Lower leg skin (tissue), 4 donors: ENCODE measurements at regions not wholly inside any gene's neighbourhood (a gene's known extent, or its start where the extent isn't known, plus 50 kb on each side); places are given as distances from the start of the nearest gene placed in this dataset.

ENCODE experiments used
- DNase-seq, 2 donors: peaks; one replicate each; pipeline ENCODE4 v3.0.0-alpha.2; 2019; ENCODE audit warnings: low spot score in 2 of 2
- H3K4me3 ChIP-seq: fragments of 200-600 bp; sonication (generic); 2 replicates; pipeline ENCODE4 v1.5.1; 2017; ENCODE audit warnings: mild to moderate bottlenecking, low read depth; ENCODE audit not compliant: poor library complexity, severe bottlenecking
- CTCF ChIP-seq, 3 donors: fragments of 450-650 bp; IDR thresholded peaks; one replicate each; pipeline ENCODE4 v1.5.1; 2016; ENCODE audit warnings: antibody characterized with exemption in 3 of 3, mild to moderate bottlenecking in 3 of 3, moderate library complexity in 2 of 3
- POLR2A ChIP-seq, 2 donors: fragments of 450-650 bp; IDR thresholded peaks; one replicate each; pipeline ENCODE4 v1.6.1; 2016 to 2017; ENCODE audit warnings: antibody characterized with exemption in 2 of 2, mild to moderate bottlenecking in 1 of 2, moderate library complexity in 1 of 2
- WGBS, 2 donors: methylation state at CpG; one replicate each; pipeline ENCODE4 v1.1.5; 2018; 5-methylcytosine and 5-hydroxymethylcytosine counted together
- intact Hi-C: fragments of 100-400 bp; cut with DNase I; formaldehyde crosslinking; loops from one replicate; pipeline ENCODE4 v1.15.0; 2023; ENCODE audit warnings: low total_unique reads

- intact Hi-C loops: no loop called here
- DNase-seq: no peak
- H3K4me3 ChIP-seq: no peak overlapping the region
- TF ChIP-seq CTCF (IDR thresholded peaks at IDR 0.05) (no peak), POLR2A (IDR thresholded peaks at IDR 0.05) (no peak)
- WGBS, 2 donors: 85 to 88% methylated on average over 2 of the region's 2 CpGs
These were observed 272.9 kb upstream of the KCNMB2 start for GRCh38 chr3:178263236-178263916.

- DNase-seq: no peak
- 85 to 87% methylated on average over 1 of the region's 1 CpG for WGBS, 2 donors
- no peak for TF ChIP-seq POLR2A (IDR thresholded peaks at IDR 0.05)
- TF ChIP-seq CTCF (IDR thresholded peaks at IDR 0.05): no peak
- intact Hi-C loops: no loop called here
- no peak overlapping the region for H3K4me3 ChIP-seq
These were observed 268.9 kb upstream of the KCNMB2 start for GRCh38 chr3:178267158-178267844.

GRCh38 chr3:178270838-178271237 is 265.4 kb upstream of the KCNMB2 start:
- no peak overlapping the region for H3K4me3 ChIP-seq
- DNase-seq: no peak
- 91 to 96% methylated on average over 4 of the region's 4 CpGs for WGBS, 2 donors
- TF ChIP-seq CTCF (IDR thresholded peaks at IDR 0.05): no peak
- no peak for TF ChIP-seq POLR2A (IDR thresholded peaks at IDR 0.05)
- intact Hi-C loops: no loop called here

GRCh38 chr3:178271740-178272387 is 264.4 kb upstream of the KCNMB2 start:
- WGBS, 2 donors: 83 to 86% methylated on average over 3 of the region's 3 CpGs
- intact Hi-C loops: no loop called here
- no peak for DNase-seq
- H3K4me3 ChIP-seq: no peak overlapping the region
- TF ChIP-seq POLR2A (IDR thresholded peaks at IDR 0.05) (no peak), CTCF (IDR thresholded peaks at IDR 0.05) (no peak)

GRCh38 chr3:178272841-178273240 is 263.4 kb upstream of the KCNMB2 start:
- 90 to 93% methylated on average over 3 of the region's 3 CpGs for WGBS, 2 donors
- no peak overlapping the region for H3K4me3 ChIP-seq
- TF ChIP-seq POLR2A (IDR thresholded peaks at IDR 0.05): no peak
- no peak for TF ChIP-seq CTCF (IDR thresholded peaks at IDR 0.05)
- intact Hi-C loops: no loop called here
- no peak for DNase-seq
